ENCODE measurements at regions not wholly inside any gene's neighbourhood (a gene's known extent, or its start where the extent isn't known, plus 50 kb on each side); places are given as distances from the start of the nearest gene placed in this dataset.

- no peak overlapping the region for H3K27ac Mint-ChIP-seq
- no peaks in the 10 kb centered on the region for H3K36me3 Mint-ChIP-seq
- H3K4me1 ChIP-seq (ENCODE audit: control insufficient read depth, insufficient read depth, low read length), result no peaks in the 10 kb centered on the region
- no peak overlapping the region for H3K27ac ChIP-seq (ENCODE audit: low read length)
- H3K4me3 Mint-ChIP-seq, result no peak overlapping the region
- H3K9me3 Mint-ChIP-seq, result no peaks in the 10 kb centered on the region
- intact Hi-C loops (cut with micrococcal nuclease), result no loop called here
- DNase-seq (no peak), ATAC-seq (no peak)
- H3K9me3 ChIP-seq (ENCODE audit: control insufficient read depth, insufficient read depth, low read length), result no peaks in the 10 kb centered on the region
- TF ChIP-seq, protein P1, sequence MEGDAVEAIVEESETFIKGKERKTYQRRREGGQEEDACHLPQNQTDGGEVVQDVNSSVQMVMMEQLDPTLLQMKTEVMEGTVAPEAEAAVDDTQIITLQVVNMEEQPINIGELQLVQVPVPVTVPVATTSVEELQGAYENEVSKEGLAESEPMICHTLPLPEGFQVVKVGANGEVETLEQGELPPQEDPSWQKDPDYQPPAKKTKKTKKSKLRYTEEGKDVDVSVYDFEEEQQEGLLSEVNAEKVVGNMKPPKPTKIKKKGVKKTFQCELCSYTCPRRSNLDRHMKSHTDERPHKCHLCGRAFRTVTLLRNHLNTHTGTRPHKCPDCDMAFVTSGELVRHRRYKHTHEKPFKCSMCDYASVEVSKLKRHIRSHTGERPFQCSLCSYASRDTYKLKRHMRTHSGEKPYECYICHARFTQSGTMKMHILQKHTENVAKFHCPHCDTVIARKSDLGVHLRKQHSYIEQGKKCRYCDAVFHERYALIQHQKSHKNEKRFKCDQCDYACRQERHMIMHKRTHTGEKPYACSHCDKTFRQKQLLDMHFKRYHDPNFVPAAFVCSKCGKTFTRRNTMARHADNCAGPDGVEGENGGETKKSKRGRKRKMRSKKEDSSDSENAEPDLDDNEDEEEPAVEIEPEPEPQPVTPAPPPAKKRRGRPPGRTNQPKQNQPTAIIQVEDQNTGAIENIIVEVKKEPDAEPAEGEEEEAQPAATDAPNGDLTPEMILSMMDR (IDR thresholded peaks at IDR 0.05), result no peak
- WGBS (ENCODE audit: insufficient coverage), result 85% methylated on average over 13 of the region's 13 CpGs
- H3K4me3 ChIP-seq (ENCODE audit: low read length), result no peak overlapping the region
- no peaks in the 10 kb centered on the region for H3K4me1 Mint-ChIP-seq
- H3K27me3 ChIP-seq (ENCODE audit: control insufficient read depth, insufficient read depth, low read length), result no peaks in the 10 kb centered on the region
- peaks cover 3 to 11% of the 10 kb centered on the region in 2 donors for H3K27me3 Mint-ChIP-seq (ENCODE audit: low read depth in 2 of 2)
- H3K36me3 ChIP-seq (ENCODE audit: control insufficient read depth, insufficient read depth, low read length), result no peaks in the 10 kb centered on the region
These were observed 633.7 kb downstream of the BRD1 start for GRCh38 chr22:49193901-49194465.

DNA sequence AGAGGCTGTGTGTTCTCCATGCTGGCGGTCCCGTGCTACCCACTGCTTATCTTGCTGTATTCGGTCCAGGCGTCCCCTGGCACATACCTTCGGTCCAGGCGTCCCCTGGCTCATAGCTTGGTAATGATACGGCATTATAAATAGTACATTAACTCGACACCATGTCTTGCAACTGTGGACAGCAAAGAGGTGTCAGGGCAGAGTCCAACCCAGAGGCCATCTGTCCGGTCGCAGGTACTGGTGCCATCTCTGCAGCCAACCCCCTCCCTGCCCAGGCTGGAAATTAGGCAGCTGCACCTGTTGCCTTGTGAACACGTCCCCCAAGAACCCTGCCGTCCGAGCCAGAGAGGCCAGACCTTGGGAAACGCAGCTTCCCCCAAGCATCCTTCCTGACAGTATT lies 634.3 kb downstream of the BRD1 start:
- Mint-ChIP-seq H3K36me3 (no peaks in the 10 kb centered on the region), H3K4me3 (no peak overlapping the region), H3K27ac (no peak overlapping the region), H3K27me3 (ENCODE audit: low read depth in 2 of 2) (peaks cover 3 to 9% of the 10 kb centered on the region in 2 donors), H3K4me1 (no peaks in the 10 kb centered on the region), H3K9me3 (no peaks in the 10 kb centered on the region)
- intact Hi-C loops (cut with micrococcal nuclease), result no loop called here
- H3K36me3 ChIP-seq (ENCODE audit: control insufficient read depth, insufficient read depth, low read length), result no peaks in the 10 kb centered on the region
- no peaks in the 10 kb centered on the region for H3K9me3 ChIP-seq (ENCODE audit: control insufficient read depth, insufficient read depth, low read length)
- DNase-seq, result no peak
- TF ChIP-seq, protein P1 (IDR thresholded peaks at IDR 0.05), result no peak
- H3K27ac ChIP-seq (ENCODE audit: low read length), result no peak overlapping the region
- H3K27me3 ChIP-seq (ENCODE audit: control insufficient read depth, insufficient read depth, low read length), result no peaks in the 10 kb centered on the region
- no peak overlapping the region for H3K4me3 ChIP-seq (ENCODE audit: low read length)
- 84% methylated on average over 14 of the region's 14 CpGs for WGBS (ENCODE audit: insufficient coverage)
- H3K4me1 ChIP-seq (ENCODE audit: control insufficient read depth, insufficient read depth, low read length), result no peaks in the 10 kb centered on the region
- no peak for ATAC-seq

DNA sequence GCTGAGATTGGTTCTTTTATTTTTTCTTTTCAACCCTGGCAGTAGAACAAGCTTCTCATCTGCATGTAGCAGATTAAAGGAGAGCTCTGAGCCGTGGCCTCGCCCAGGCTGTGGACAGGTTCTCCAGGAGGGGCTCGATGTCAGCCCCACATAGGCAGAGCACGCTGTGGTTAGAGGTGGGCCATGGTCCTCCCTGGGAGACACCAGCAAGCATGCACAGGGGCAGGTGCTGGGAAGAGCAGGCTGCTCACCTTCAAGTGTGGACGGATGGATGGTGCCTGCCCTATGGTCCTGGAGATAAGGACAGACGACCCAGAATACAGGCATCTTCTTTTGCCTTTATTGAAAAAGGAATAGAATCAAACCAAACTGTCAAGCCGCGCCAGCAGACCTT lies 634.8 kb downstream of the BRD1 start:
- Histone ChIP-seq H3K27ac (ENCODE audit: low read length) (no peak overlapping the region), H3K4me3 (ENCODE audit: low read length) (no peak overlapping the region), H3K27me3 (ENCODE audit: control insufficient read depth, insufficient read depth, low read length) (no peaks in the 10 kb centered on the region), H3K9me3 (ENCODE audit: control insufficient read depth, insufficient read depth, low read length) (no peaks in the 10 kb centered on the region), H3K36me3 (ENCODE audit: control insufficient read depth, insufficient read depth, low read length) (no peaks in the 10 kb centered on the region), H3K4me1 (ENCODE audit: control insufficient read depth, insufficient read depth, low read length) (no peaks in the 10 kb centered on the region)
- Mint-ChIP-seq H3K27me3 (ENCODE audit: low read depth in 2 of 2) (peaks cover 3 to 4% of the 10 kb centered on the region in 2 donors), H3K4me1 (no peaks in the 10 kb centered on the region), H3K9me3 (no peaks in the 10 kb centered on the region), H3K4me3 (no peak overlapping the region), H3K27ac (no peak overlapping the region), H3K36me3 (no peaks in the 10 kb centered on the region)
- no peak for ATAC-seq
- intact Hi-C loops (cut with micrococcal nuclease), result no loop called here
- TF ChIP-seq, protein P1 (IDR thresholded peaks at IDR 0.05), result no peak
- WGBS (ENCODE audit: insufficient coverage), result 82% methylated on average over 8 of the region's 8 CpGs
- DNase-seq, result no peak

- intact Hi-C loops (cut with micrococcal nuclease), result no loop called here
- peaks cover 0 to 5% of the 10 kb centered on the region in 2 donors for H3K27me3 Mint-ChIP-seq (ENCODE audit: low read depth in 2 of 2)
- no peak overlapping the region for H3K4me3 Mint-ChIP-seq
- TF ChIP-seq, protein P1 (IDR thresholded peaks at IDR 0.05), result no peak
- ATAC-seq (no peak), DNase-seq (no peak)
- no peaks in the 10 kb centered on the region for H3K9me3 Mint-ChIP-seq
- WGBS (ENCODE audit: insufficient coverage), result 66% methylated on average over 25 of the region's 25 CpGs
- Histone ChIP-seq H3K27me3 (ENCODE audit: control insufficient read depth, insufficient read depth, low read length) (no peaks in the 10 kb centered on the region), H3K4me3 (ENCODE audit: low read length) (no peak overlapping the region), H3K27ac (ENCODE audit: low read length) (no peak overlapping the region), H3K9me3 (ENCODE audit: control insufficient read depth, insufficient read depth, low read length) (no peaks in the 10 kb centered on the region), H3K4me1 (ENCODE audit: control insufficient read depth, insufficient read depth, low read length) (no peaks in the 10 kb centered on the region), H3K36me3 (ENCODE audit: control insufficient read depth, insufficient read depth, low read length) (no peaks in the 10 kb centered on the region)
- no peak overlapping the region for H3K27ac Mint-ChIP-seq
- no peaks in the 10 kb centered on the region for H3K4me1 Mint-ChIP-seq
- no peaks in the 10 kb centered on the region for H3K36me3 Mint-ChIP-seq
These were observed 635.4 kb downstream of the BRD1 start for GRCh38 chr22:49192180-49192856.
